ENCODE measurements at regions not wholly inside any gene's neighbourhood (a gene's known extent, or its start where the extent isn't known, plus 50 kb on each side); places are given as distances from the start of the nearest gene placed in this dataset.

DNA sequence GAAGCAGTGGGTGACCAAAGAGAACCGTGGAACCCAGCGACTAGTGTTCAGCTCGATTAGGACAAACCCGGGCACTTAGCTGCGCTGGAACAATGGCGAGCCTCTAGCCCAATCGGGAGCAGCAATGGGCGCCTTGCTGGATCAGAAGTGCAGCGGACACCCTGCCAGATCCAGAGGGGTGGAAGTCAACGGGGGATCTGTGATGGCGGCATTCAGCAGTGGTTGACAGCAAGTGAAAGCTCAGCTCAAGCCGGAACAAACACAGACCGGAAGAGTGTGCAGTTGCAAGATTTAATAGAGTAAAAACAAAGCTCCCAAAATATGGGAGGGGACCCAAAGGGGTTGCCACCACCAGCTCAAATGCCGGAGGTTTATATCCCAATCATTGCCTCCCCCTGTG lies 478.7 kb upstream of the REG3G start:
- TF ChIP-seq TAF1 (conservative IDR thresholded peaks at IDR 0.05) (no peak), RAD21 (IDR thresholded peaks at IDR 0.05) (no peak), GABPA (IDR thresholded peaks at IDR 0.05 in 1 of 2, conservative IDR thresholded peaks at IDR 0.05 in 1 of 2) (no peak), SP1 (IDR thresholded peaks at IDR 0.05) (no peak)
- TF ChIP-seq, protein P1, sequence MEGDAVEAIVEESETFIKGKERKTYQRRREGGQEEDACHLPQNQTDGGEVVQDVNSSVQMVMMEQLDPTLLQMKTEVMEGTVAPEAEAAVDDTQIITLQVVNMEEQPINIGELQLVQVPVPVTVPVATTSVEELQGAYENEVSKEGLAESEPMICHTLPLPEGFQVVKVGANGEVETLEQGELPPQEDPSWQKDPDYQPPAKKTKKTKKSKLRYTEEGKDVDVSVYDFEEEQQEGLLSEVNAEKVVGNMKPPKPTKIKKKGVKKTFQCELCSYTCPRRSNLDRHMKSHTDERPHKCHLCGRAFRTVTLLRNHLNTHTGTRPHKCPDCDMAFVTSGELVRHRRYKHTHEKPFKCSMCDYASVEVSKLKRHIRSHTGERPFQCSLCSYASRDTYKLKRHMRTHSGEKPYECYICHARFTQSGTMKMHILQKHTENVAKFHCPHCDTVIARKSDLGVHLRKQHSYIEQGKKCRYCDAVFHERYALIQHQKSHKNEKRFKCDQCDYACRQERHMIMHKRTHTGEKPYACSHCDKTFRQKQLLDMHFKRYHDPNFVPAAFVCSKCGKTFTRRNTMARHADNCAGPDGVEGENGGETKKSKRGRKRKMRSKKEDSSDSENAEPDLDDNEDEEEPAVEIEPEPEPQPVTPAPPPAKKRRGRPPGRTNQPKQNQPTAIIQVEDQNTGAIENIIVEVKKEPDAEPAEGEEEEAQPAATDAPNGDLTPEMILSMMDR (IDR thresholded peaks at IDR 0.05; ENCODE audit: low read depth, low read length, missing input control), result no peak
- TF ChIP-seq, protein P2, sequence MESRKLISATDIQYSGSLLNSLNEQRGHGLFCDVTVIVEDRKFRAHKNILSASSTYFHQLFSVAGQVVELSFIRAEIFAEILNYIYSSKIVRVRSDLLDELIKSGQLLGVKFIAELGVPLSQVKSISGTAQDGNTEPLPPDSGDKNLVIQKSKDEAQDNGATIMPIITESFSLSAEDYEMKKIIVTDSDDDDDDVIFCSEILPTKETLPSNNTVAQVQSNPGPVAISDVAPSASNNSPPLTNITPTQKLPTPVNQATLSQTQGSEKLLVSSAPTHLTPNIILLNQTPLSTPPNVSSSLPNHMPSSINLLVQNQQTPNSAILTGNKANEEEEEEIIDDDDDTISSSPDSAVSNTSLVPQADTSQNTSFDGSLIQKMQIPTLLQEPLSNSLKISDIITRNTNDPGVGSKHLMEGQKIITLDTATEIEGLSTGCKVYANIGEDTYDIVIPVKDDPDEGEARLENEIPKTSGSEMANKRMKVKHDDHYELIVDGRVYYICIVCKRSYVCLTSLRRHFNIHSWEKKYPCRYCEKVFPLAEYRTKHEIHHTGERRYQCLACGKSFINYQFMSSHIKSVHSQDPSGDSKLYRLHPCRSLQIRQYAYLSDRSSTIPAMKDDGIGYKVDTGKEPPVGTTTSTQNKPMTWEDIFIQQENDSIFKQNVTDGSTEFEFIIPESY (IDR thresholded peaks at IDR 0.05), result no peak
- TF ChIP-seq, protein P3, sequence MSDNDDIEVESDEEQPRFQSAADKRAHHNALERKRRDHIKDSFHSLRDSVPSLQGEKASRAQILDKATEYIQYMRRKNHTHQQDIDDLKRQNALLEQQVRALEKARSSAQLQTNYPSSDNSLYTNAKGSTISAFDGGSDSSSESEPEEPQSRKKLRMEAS (IDR thresholded peaks at IDR 0.05), result no peak
